ENCODE measurements at regions not wholly inside any gene's neighbourhood (a gene's known extent, or its start where the extent isn't known, plus 50 kb on each side); places are given as distances from the start of the nearest gene placed in this dataset.

- TF ChIP-seq CTCF (IDR thresholded peaks at IDR 0.05) (no peak), EP300 (IDR thresholded peaks at IDR 0.05) (no peak), POLR2A (IDR thresholded peaks at IDR 0.05) (no peak), POLR2AphosphoS5 (IDR thresholded peaks at IDR 0.05) (no peak)
Measured at GRCh38 chr7:13797545-13797944, 191.9 kb downstream of the ETV1 start.

All from suprapubic skin (tissue), 4 donors.